ENCODE measurements at regions not wholly inside any gene's neighbourhood (a gene's known extent, or its start where the extent isn't known, plus 50 kb on each side); places are given as distances from the start of the nearest gene placed in this dataset.

GRCh38 chr15:77724715-77725114 is 92.0 kb upstream of the LINGO1 start:
- no peak for TF ChIP-seq CTCF (IDR thresholded peaks at IDR 0.05)
- no peak for TF ChIP-seq EZH2 (IDR thresholded peaks at IDR 0.05; ENCODE audit: borderline replicate concordance, insufficient read depth, low read depth, low read length, poor library complexity, severe bottlenecking)

Data from B cell (primary cell).